ENCODE measurements at regions not wholly inside any gene's neighbourhood (a gene's known extent, or its start where the extent isn't known, plus 50 kb on each side); places are given as distances from the start of the nearest gene placed in this dataset.

GRCh38 chr6:144500892-144501291, 215.8 kb downstream of the UTRN start:
- TF ChIP-seq EZH2 (IDR thresholded peaks at IDR 0.05) (no peak), POLR2AphosphoS5 (IDR thresholded peaks at IDR 0.05; ENCODE audit: borderline replicate concordance, low read depth, low read length) (no peak)

Data from SK-N-MC (cell line).